22Rv1 (cell line): ENCODE measurements at regions not wholly inside any gene's neighbourhood (a gene's known extent, or its start where the extent isn't known, plus 50 kb on each side); places are given as distances from the start of the nearest gene placed in this dataset.

Source experiments
- ZFX ChIP-seq: fragments of 450-650 bp; IDR thresholded peaks from 2 replicates; pipeline ENCODE4 v1.6.1; 2017; ENCODE audit warnings: antibody characterized with exemption, borderline replicate concordance
- TF ChIP-seq, protein P1 (sequence below): fragments of 450-650 bp; IDR thresholded peaks from 2 replicates; pipeline ENCODE4 v1.5.1; 2017; ENCODE audit warnings: mild to moderate bottlenecking

DNA sequence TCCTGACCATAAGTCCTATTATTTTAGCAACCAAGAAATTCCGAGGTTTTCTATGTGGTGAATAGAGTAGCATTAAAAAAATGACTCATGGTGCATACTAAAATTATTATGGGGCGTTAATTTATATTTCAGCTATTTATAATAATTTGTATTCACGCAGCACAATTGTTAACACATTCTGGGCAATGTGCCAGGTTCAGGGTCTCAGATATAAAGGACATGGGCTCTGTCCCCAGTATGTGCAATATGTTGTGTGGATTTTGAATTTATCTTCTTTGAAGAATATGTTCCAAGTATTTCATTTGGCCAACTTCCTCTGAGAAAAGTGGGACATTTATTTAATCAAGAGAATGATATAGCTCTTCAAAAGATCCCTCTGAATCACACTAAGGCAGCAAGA, 1434.7 kb upstream of the PRR20A start:
- TF ChIP-seq, protein P1, sequence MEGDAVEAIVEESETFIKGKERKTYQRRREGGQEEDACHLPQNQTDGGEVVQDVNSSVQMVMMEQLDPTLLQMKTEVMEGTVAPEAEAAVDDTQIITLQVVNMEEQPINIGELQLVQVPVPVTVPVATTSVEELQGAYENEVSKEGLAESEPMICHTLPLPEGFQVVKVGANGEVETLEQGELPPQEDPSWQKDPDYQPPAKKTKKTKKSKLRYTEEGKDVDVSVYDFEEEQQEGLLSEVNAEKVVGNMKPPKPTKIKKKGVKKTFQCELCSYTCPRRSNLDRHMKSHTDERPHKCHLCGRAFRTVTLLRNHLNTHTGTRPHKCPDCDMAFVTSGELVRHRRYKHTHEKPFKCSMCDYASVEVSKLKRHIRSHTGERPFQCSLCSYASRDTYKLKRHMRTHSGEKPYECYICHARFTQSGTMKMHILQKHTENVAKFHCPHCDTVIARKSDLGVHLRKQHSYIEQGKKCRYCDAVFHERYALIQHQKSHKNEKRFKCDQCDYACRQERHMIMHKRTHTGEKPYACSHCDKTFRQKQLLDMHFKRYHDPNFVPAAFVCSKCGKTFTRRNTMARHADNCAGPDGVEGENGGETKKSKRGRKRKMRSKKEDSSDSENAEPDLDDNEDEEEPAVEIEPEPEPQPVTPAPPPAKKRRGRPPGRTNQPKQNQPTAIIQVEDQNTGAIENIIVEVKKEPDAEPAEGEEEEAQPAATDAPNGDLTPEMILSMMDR = no peak
- no peak for TF ChIP-seq ZFX
